Activated CD4-positive, alpha-beta T cell treated with anti-CD3 and anti-CD28 coated beads, Interleukin-2, amount 50 U/mL, for 16 hours (primary cell): ENCODE measurements at regions not wholly inside any gene's neighbourhood (a gene's known extent, or its start where the extent isn't known, plus 50 kb on each side); places are given as distances from the start of the nearest gene placed in this dataset.
A peak's percentile ranks its signal among the peaks of the same experiment; 100 is the strongest.
"Not testable (repeated sequence)": the region's sequence is repeated elsewhere in the genome, so short reads cannot be mapped to it uniquely, and the experiment has no call there.

Source experiments
- DNase-seq: peaks from one replicate; pipeline ENCODE4 v3.0.0-alpha.2; 2020

DNA sequence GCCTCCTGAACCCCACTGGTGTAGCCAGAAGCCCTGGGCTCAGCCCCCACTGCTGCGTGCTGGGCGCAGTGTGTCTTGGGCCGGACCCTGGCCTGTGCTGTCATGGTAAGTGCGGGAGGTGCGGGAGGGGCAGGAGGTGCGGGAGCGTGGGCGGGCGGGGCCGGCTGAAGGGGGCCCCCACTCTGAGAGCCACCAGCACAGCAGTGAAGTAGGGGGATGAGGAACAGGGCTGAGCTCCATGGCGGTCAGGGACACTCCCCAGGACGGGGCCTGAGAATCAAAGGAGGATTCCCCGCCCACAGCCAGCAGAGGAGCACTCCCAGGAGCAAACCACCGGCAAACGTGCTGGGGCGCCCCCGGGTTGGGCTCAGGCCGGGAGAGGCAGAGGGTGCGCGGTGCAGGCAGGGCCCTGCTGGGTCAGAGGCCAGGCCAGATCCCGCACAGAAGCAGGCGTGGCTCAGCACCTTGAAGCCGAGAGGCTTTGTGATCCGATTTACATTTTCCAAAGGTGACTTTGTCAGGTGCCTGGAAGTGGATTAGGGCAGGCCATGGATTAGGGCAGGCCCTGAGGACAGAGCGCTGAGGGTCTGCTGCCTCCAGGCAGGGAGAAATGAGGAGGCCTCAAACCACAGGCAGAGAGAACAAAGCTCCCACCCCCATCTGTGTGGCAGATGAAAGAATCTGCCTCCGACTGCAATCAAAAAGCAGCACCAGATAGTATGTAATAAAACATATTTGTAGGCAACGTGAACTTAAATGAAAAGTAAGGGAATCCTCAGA is 152.0 kb upstream of the RAB6C start:
- no peak for DNase-seq

DNA sequence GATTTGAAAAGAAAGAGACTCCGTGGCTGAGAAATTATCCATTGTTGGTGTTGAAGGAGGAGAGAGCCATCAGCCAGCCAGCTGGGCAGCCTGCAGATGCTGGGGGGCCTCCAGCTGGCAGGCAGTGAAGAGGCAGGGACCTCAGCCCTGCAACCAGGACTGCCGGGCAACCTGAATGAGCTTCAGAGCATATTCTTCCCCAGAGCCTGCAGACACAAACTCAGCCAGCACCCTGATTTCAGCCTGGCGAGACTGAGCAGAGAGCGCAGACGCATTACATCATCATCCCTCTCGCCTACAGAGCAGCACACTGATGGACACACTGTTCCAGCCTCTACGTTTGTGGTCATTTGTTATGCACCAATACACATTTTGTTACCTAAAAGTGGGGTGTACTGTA is 150.7 kb upstream of the RAB6C start:
- DNase-seq = no peak

DNA sequence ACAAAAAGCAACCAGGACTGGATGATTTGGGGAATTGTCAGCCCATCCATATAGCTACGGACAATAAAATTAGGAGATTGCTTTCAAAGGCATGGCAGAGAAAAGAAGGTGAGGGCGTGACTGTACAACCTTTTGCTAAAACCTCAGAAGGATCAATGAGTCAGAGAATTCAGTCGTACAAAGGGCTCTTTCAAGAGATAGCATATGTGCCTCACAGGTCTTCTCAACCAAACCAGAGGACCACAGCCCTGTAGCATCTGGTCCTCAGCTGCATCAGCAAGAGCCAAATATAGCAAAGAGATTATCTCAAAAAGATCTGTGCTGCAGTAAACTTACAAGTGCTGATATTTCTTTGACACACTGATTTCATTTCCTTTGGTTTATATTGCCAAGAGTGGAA is 149.9 kb upstream of the RAB6C start:
- no peak for DNase-seq

DNA sequence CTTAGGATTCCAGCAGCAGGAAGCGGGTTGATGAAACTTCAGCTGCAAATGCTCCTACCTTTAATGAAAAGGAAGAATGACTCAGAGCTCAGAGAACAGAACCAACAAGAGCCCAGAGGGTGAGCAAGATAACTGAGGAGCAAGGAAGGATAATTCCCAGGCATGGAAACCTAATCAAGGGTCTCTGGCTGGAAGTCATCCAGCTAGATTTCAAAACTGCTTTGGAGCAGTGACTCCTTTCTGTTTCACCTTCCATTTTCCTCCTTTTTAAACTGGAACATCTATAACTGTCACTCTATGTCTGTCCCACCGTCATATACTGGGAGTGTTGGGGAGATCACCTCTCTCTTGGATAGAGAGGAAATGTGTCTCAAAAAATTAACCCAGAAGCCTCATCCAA is 148.4 kb upstream of the RAB6C start:
- DNase-seq = no peak

DNA sequence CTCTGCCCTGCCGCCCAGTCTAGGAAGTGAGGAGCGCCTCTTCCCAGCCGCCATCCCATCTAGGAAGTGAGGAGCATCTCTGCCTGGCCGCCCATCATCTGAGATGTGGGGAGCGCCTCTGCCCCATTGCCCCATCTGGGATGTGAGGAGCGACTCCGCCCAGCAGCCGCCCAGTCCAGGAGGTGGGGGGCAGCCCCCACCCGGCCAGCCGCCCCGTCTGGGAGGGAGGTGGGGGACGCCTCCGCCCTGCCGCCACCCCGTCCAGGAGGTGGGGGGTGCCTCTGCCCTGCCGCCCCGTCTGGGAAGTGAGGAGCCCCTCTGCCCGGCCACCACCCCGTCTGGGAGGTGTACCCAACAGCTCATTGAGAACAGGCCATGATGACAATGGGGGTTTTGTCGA is 146.0 kb upstream of the RAB6C start:
- DNase-seq = not testable (repeated sequence)

DNA sequence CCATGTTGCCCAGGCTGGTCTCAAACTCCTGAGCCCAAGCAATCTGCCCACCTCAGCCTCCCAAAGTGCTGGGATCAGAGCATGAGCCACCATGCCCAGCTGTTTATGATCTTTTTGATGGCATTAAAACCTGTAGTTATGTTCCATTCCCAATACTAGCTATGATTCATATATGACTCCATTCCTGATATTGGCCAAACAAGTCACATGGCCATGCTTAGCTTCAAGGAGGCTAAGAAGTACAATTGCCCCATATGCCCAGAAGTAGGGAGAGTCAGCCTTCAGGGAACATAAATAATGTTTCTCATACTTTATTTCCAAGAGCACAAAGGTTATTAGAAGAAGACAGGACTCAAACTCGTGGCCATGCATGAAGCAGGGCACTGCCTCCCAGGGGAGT is 132.4 kb upstream of the RAB6C start:
- no peak for DNase-seq

DNA sequence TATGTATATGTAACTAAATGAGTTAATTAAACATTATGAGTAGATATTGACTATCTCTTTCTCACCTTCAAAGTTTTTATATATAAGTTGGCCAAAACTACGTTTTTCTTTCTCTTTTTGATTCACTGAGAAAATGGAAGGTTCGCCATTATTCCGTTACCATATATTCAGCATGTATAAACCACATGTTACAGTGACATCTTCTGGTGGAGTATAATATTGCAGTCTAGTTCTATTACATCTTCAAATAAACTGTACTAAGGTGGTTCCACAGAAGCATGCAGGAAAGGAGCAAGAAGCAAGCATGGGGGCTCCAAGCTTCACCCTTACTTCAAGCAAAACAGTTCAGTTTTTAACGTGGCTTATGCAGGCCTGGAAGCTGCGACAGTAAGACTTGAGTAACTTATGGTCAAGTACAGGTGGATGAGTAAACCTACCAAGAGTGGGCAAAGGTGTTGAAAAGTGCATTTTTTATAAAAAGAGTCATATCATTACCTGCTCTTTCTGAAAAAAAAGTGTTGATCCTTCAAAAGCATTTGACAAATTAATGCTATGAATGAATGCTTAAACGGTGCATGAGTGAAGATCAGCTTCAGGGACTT is 129.8 kb upstream of the RAB6C start:
- peak; percentile 70 for DNase-seq

DNA sequence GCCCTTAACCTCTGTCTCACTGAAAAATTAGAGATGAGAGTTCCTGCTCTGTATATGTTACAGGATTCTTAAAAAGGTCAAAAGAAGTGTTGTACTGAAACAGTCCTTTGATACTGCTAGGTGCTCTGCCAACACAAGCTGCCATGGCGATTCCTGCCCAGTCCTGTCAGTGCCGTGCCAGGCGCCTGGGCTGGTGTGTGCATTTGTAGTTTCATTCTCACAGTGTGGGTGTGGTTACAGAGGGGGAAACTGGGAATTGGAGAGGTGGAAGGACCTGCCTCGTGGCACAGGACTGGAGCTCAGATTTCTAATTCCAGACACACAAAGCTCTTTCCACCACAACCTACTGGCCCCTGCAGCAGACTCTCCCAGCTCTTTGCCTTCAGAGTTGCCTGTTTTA is 122.3 kb upstream of the RAB6C start:
- no peak for DNase-seq

DNA sequence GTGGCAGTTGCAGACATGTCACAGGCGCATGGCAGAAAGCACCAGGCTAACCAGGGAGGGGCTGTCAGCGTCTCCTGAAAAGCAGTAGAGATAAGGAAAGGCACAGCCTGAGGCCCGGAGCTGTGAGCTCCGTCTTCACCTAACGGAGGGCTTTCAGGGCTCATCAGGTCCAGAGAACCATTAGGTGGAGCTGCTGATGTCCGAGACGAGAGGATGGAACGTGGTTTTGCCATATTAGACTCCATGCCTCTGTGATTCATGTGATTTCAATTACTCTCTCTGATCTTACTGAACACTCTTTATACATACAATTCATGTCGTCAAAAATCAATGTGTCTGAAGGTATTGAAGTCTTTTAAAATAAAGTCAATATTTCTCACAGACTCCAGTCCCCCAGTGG is 120.3 kb upstream of the RAB6C start:
- DNase-seq = no peak

DNA sequence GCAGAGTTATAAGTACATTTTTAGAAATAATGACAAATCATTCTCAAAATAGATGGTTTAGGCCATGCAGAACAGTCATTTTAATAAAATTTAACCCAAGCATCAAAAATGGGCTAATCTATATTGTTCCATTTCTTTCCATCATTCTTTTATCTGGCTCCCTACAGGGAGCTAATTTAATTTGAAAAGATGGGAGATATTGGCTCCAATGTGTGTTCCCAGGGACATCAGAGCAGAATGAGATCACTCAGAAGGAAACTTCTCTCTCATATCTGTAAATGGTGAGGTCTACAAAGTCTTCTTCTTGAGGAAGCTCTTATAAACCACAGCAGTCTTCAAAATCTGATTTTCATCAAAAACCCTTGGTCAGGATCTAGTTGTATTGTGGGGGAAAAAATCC is 119.4 kb upstream of the RAB6C start:
- DNase-seq = no peak

DNA sequence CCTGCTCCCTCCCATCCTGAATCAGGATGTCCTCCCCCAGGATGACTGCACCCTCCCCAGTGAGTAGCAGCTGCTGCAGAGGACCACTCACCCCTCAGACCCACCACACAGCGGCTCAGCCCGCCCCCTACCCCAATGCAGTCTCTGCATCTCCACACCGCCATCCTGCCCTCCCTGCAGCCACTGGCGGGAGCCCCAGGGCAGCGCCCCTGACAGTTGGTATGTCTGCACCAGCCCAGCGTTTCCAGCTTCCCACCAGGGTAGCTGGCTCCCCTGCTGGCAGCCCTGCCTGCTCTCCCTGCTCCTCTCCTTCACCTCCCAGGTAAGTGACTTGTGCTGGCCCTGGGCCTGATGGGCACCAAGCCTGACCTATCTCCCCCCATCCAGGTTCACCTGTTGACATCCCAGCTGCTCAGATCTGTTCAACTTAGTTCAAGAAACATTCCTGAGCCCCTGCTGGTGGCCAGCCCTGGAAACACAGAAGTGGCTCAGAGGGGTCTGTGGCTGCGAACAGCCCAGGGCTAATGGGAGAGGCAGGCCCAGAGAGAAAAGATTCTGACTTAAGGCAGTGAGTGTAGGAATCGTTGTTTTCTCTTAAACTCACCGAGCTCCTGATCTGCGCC is 117.7 kb upstream of the RAB6C start:
- no peak for DNase-seq

DNA sequence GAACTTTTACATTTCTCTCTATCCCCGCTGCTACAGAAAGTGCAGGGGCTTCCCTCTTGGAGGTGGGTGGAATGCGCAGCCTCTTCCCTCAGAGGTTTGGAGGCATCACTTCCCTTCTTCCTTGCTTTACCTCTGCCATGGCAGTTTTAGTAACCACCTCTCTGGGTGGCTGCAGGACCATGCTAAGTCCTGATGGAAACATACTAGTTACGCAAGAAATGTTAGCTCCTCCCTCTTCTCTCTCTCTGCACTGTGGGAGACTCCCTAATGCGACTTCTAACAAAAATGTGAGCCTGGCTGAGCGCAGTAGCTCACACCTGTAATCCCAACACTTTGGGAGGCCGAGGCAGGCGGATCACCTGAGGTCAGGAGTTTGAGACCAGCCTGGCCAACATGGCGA is 116.8 kb upstream of the RAB6C start:
- no peak for DNase-seq

DNA sequence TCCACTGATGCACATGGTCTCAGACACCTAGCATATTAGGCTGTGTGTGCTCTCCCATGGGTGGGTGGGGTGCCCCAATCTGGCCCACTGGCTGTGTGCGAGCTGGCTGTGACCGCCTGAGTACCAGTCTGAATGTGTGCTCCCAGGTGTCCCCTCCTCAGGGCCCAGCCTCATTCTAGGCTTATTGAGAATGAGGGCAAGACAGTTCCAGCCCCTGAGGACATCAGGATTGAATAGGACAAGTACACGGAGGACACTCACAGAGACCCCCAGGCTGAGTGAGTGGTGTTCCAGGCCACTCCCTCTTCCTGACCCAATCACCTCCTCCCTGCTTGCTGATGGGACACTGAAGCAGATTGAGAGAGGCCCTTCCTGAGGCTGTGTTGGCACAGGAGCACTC is 116.1 kb upstream of the RAB6C start:
- DNase-seq = no peak

DNA sequence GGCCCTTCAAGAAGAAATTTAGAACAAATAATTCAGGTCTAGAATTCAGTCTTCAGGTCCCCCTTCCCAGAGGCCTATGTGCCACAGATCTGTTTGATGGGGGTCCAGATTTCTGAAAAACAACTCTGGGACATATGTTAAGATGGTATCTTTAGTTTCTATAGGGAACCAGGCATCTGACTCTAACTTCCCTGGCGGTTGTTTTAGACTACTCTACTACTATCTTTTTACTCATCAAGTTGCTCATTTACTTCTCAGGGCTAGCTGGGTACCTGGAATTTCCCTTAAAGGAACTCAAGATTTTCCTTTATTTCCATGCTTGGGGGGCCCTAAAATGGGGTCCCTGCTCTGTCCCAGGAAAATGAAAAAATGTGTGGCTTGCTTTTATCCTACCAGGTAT is 114.7 kb upstream of the RAB6C start:
- DNase-seq = no peak

DNA sequence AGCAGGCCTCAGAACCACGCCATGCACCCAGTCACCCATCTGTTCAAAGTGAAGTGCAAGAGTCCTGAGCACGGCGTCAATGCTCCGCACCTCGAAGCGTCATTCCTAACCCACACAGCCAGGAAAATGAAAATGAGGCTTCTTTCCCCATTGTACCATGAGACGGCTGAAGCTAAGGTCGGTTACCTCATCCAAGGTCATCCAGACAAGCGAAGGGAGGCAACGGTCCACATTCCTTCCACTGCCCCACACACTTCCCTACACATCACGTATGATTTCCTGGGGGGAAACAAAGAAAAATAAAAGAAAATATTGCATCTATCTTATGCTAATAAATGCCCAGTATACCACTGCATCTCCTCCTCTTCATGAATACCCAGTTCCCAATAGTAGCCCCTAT is 113.5 kb upstream of the RAB6C start:
- DNase-seq = no peak

DNA sequence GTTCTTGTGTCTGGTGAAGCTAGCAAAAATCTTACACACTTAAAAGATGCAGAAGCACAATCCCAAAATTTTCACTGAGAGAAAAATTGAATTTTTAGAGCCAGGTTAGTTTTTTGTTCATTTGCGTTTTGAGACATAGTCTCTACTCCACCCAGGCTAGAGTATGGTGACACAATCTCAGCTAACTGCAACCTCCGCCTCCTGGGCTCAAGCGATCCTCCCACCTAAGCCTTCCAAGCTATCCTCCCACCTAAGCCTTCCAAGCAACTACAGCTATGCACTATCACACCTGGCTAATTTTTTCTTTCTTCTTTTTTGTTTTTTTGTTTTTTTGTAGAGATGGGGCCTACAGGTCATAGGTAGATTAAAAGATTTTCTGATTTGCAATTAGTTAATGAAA is 113.1 kb upstream of the RAB6C start:
- DNase-seq = no peak

DNA sequence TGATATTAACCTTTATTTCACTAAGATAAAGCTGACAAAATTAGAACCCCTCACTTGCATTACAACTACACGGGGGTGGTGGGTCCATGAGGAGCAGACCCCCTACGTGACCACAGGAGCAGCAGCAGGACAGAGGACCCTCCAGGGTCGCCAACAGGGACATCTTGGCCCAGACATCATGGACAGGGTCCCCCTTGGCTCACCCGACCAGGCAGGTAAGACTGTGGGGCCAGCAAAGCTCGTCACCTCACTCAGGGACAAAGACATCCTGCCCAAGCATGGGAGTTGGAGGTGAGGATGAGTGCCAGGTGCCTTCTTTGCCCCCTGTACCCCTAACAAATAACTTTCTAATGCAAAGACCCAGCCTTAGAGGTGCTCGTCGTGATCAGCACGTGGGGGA is 111.3 kb upstream of the RAB6C start:
- no peak for DNase-seq

DNA sequence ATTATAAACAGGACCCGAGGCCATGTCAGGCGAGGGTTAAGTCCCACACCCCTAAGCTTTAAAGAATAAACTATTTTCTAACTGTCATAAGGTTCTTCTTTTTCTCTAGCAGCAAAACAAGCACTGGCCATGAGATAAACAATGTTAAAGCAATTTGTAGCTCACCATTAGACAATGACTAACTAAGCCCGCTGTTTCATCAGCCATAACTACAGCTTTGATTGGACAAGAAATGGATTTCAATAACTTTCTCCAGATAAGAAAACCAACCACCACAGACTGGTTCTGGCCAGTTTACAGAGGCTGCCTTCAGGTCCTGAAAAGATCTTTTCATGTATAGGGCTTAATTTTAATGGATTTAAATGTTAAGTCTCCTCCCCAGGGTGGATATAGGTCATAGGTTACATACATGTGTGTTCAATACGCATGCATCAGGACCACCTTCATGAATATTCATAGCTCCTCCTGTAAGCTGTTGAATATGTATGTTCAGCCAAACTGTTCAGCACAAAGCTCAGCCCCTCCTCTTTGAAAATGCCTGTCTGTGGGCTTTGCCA is 108.7 kb upstream of the RAB6C start:
- no peak for DNase-seq

DNA sequence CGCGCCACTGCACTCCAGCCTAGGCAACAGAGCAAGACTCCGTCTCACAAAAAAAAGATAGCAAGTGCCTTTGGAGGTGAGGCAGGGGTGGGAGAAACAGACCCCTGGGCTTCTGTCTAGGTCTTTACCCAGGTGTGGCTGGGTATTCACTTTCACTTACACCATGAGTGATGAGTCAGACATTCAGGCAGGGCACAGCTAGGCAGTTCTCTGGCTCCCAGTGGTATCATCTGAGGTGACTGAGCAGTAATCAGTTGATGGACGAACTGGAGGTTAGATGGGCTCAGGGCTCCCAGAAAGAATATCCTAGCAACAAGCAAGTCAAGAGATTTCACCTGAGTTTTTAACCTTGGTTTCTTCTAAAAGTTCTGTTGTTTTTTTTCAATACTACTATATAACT is 107.0 kb upstream of the RAB6C start:
- no peak for DNase-seq

DNA sequence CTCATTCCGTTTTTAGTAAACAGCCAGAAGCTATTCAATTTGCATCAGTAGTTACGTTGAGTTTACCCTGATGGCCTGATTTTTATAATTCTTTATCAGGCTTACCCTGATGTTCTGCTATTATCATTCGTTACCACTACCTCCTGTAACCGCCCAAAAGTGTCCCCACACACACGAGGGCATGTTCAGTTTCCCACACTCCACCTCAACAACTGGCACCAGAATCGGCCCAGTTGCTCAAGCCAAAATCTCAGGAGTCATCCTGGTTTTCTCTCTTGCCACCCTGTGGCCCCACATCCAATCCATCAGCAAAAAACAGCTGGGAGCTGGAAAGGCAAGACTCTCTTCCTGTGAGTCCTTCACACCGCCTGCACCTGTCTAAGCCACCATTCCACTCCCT is 102.9 kb upstream of the RAB6C start:
- no peak for DNase-seq

DNA sequence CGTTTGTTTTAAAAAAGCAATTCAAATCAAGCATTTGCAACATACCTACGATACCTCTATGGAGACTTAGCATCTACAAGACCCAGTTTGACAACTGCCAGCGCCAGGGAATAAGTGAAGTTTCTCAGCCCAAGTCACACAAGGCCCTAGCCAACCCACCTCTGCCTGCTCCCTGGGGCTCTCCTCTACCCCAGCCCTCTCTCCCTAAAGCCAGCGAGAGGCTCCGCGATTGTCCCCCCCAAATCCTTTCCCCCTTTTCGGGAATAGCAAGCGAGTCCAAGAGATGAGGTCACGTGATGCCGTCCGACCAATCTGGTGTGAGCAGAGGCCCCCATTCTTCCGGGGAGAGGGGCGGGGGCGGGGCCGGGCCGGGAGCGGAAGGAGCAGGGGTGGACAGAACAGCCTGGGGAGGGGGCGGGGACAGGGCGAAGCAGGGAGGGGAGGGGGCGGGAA is 102.2 kb upstream of the RAB6C start:
- peak; percentile 78 for DNase-seq

DNA sequence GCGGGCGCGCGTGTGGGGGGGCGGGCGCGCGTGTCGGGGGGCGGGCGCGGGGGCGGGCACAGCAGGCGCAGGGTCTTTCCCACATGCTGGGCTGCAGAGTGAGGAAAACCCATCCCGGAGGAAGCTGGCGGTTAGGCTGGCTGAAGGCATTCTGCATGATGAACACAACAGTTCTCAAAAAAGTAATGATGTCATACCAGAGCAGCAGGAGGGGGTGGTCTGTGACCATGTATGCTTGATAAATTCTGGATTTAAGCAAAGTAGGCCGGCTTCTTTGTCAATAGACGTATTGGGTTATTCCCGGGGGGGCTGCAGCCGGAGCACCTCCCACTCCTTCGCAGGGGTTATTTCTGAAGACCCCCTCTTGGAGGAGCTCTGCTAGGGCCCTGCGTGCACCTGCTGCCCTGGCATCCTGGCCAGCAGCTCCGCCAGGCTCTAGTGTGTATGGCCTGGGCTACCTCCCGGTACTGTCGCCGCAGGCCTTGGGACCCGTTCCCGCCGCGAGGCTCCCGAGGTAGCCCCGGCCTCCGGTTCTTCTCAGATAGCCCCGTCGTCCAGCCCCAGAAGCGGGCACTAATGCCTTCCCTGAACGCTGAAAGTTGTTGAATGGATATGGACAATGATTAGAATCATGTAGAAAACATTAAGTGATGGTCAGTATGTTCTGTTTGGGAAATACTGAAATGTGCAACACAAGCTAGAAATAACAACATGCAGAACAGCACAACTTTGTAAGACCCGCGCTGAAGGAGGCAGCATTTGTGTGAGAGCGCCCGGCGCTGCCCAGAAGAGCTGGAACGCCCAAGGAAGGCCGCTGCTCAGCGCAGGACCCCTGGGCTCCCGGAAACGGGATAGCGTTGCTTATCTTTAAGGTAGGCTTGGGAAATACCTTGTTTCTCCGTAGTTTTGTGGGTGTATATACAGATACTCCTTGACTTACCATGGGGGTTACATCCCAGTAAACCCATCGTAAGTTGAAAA is 101.4 kb upstream of the RAB6C start:
- no peak for DNase-seq

DNA sequence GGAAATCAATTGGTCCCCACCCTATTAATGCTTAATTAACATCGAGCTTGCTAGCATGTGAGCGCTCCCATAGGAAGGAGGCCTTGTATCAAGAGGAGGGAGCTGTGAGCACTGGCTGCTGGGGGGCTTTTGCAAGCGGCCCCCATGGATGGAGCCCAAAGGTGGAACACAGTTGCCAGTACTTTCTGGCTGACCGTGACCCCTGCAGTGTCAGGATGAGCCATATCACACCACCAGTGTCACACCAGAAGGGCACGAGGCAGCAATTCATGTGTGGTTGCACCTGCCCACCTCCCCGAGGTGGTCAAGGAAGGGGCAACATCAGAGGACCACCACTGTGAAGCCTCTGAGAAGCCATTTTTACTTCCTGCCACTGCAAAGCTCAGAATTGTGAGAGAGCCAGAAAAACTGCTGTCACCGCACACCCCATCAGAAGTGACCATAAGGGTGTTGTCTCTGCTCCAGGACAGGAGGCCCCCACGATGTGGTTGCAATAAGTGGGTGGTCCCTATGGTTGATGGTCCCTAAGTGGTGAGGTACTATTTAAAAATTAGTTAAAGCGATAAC is 99.8 kb upstream of the RAB6C start:
- no peak for DNase-seq
